ENCODE measurements at regions not wholly inside any gene's neighbourhood (a gene's known extent, or its start where the extent isn't known, plus 50 kb on each side); places are given as distances from the start of the nearest gene placed in this dataset.
A peak's percentile ranks its signal among the peaks of the same experiment; 100 is the strongest.

DNA sequence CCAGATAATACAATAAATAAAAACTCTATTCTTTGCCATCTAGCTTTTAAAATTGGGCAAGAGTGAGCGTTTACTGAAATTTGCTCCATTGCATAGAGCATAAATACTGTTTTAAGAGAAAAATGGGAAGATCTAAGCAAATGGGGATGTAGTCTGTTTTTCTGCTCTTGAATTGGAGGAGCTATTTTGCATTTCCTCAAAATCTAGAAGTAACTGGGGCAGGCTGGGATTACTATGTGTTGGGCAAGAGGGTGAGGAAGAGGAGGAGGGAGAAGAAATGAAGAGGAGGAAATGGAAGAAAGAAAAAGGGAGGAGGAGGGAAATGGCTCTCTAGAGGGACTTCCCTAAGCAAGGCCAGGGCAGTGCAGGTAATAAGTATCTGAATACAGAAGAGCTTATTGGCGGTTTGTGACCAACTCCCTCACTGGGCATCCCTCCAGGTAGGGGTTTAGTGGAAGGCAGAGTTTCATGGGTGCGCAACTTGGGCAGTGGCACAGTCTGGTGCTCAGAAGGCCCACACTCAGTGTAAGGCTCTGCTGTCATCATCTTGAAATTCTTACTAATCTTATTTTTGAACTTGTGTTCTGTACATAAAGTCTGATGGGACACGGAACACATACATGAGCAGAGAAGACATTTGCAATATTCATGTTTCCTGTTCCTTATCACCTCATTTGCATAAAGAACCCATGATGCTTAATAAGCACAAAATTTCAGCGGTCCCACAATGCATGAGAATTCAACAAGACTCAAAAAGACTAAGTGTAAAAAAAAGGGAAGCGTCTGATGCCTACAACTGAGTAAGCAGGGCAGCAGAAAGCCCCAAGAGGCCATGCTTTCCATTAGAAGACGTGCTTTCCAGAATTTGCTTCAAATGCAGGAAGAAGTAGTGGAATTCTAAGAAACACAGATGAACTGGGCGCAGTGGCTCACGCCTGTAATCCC lies 116.9 kb downstream of the EVX1 start:
- intact Hi-C loops (cut with DNase I) = no loop called here
- Histone ChIP-seq H3K27me3 (no peaks in the 10 kb centered on the region), H3K4me1 (no peaks in the 10 kb centered on the region), H3K9me3 (no peaks in the 10 kb centered on the region), H3K27ac (no peak overlapping the region), H3K36me3 (replicated peaks in 1 of 2; ENCODE audit: insufficient read depth in 1 of 2, low read depth in 2 of 2) (no peaks in the 10 kb centered on the region), H3K4me3 (no peak overlapping the region)
- DNase-seq (no peak), ATAC-seq (no peak)
- no peak for TF ChIP-seq POLR2A (IDR thresholded peaks at IDR 0.05)
- TF ChIP-seq, protein P1, sequence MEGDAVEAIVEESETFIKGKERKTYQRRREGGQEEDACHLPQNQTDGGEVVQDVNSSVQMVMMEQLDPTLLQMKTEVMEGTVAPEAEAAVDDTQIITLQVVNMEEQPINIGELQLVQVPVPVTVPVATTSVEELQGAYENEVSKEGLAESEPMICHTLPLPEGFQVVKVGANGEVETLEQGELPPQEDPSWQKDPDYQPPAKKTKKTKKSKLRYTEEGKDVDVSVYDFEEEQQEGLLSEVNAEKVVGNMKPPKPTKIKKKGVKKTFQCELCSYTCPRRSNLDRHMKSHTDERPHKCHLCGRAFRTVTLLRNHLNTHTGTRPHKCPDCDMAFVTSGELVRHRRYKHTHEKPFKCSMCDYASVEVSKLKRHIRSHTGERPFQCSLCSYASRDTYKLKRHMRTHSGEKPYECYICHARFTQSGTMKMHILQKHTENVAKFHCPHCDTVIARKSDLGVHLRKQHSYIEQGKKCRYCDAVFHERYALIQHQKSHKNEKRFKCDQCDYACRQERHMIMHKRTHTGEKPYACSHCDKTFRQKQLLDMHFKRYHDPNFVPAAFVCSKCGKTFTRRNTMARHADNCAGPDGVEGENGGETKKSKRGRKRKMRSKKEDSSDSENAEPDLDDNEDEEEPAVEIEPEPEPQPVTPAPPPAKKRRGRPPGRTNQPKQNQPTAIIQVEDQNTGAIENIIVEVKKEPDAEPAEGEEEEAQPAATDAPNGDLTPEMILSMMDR (IDR thresholded peaks at IDR 0.05) = no peak
- WGBS, 2 donors = 72 to 80% methylated on average over 9 of the region's 9 CpGs

DNA sequence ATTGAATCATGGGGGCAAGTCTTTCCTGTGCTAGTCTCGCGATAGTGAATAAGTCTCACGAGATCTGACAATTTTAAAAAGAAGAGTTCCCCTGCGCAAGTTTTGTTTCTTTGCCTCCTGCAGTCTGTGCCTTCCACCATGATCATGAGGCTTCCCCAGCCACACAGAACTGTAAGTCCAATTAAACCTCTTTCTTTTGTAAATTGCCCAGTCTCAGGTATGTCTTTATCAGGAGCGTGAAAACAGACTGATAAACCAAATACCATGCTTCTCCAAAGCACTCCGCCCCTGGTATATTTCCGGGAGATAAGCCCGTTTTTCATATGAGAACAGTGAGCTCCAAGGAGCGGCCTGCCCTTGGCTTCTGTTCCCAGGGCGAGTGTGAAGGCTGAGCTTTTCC lies 118.9 kb downstream of the EVX1 start:
- TF ChIP-seq, protein P1 (IDR thresholded peaks at IDR 0.05) = no peak
- no peak for ATAC-seq
- Histone ChIP-seq H3K4me1 (no peaks in the 10 kb centered on the region), H3K36me3 (replicated peaks in 1 of 2; ENCODE audit: insufficient read depth in 1 of 2, low read depth in 2 of 2) (no peaks in the 10 kb centered on the region), H3K4me3 (no peak overlapping the region), H3K27ac (no peak overlapping the region), H3K9me3 (no peaks in the 10 kb centered on the region), H3K27me3 (no peaks in the 10 kb centered on the region)
- intact Hi-C loops (cut with DNase I) = no loop called here
- 69 to 80% methylated on average over 10 of the region's 10 CpGs for WGBS, 2 donors
- DNase-seq = no peak

DNA sequence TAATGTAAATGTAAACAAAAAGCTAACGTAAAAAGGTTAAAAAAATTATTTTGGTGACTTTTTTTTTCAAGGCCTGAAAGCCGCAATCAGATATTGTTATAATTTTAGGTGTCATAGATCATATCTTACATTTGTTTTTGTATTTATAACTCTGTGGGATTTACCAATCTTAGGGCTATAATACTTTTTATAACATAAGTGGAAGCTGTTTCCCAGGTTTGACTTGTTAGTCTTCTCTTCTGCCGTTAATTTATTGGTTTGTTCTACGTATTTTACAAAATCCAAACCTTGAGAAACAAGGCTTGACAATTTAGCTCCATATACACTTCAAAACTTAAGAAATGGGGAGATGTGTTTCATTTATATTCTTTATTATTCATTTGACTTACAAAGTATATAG lies 119.4 kb downstream of the EVX1 start:
- no peaks in the 10 kb centered on the region for H3K27me3 ChIP-seq
- no peak overlapping the region for H3K27ac ChIP-seq
- TF ChIP-seq, protein P1 (IDR thresholded peaks at IDR 0.05) = no peak
- TF ChIP-seq POLR2A (IDR thresholded peaks at IDR 0.05) = no peak
- no peaks in the 10 kb centered on the region for H3K36me3 ChIP-seq (replicated peaks in 1 of 2; ENCODE audit: insufficient read depth in 1 of 2, low read depth in 2 of 2)
- intact Hi-C loops (cut with DNase I) = no loop called here
- no peaks in the 10 kb centered on the region for H3K4me1 ChIP-seq
- no peaks in the 10 kb centered on the region for H3K9me3 ChIP-seq
- 86 to 90% methylated on average over 4 of the region's 4 CpGs for WGBS, 2 donors
- ATAC-seq = no peak
- no peak overlapping the region for H3K4me3 ChIP-seq
- no peak for DNase-seq

DNA sequence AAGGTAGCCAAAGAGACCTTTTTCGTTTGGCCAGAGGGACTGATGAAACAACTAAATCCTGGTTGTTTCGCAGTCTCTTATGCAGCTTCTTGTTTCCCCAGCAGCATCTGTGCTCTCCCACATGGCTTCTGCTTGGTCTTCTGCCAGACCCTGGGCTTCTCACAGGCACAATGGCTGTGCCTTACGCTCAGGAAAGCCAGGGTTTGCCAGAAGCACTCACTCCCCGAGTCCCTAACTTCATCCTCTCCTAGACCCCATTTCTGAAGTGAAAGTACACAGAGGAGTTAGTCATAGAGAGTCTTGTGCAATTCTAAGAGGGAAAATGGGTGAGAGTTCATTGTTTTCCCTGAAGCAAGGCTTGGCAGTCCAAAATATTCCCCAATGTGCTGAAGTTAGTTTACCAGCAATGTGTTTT lies 121.7 kb downstream of the EVX1 start:
- ATAC-seq (peak; percentile 56), DNase-seq (peak; percentile 24 to 51 (median 41))
- Histone ChIP-seq H3K9me3 (no peaks in the 10 kb centered on the region), H3K36me3 (replicated peaks in 1 of 2; ENCODE audit: insufficient read depth in 1 of 2, low read depth in 2 of 2) (no peaks in the 10 kb centered on the region), H3K27me3 (no peaks in the 10 kb centered on the region), H3K4me3 (no peak overlapping the region), H3K27ac (peak overlapping the region in 1 of 4 donors; percentile 12), H3K4me1 (no peaks in the 10 kb centered on the region)
- TF ChIP-seq, protein P1 (IDR thresholded peaks at IDR 0.05) = no peak
- no peak for TF ChIP-seq POLR2A (IDR thresholded peaks at IDR 0.05)
- intact Hi-C loops (cut with DNase I) = no loop called here
- WGBS, 2 donors = 63 to 76% methylated on average over 4 of the region's 4 CpGs
